IMR-90 (cell line): ENCODE measurements at regions not wholly inside any gene's neighbourhood (a gene's known extent, or its start where the extent isn't known, plus 50 kb on each side); places are given as distances from the start of the nearest gene placed in this dataset.

Experiments
- BHLHE40 ChIP-seq: fragments of 150-350 bp; IDR thresholded peaks from 2 replicates; pipeline ENCODE4 v1.6.1; 2016; ENCODE audit warnings: mild to moderate bottlenecking, low read depth, low read length
- CEBPB ChIP-seq: IDR thresholded peaks from 2 replicates; pipeline ENCODE4 v1.6.1; 2012; ENCODE audit warnings: low read depth, low read length, improper control_type of control experiment
- CHD1 ChIP-seq: IDR thresholded peaks from 2 replicates; pipeline ENCODE4 v1.6.1; 2012; ENCODE audit warnings: low read depth, low read length, improper control_type of control experiment
- CTCF ChIP-seq: conservative IDR thresholded peaks from 2 replicates; pipeline ENCODE4 v1.5.1; 2012; ENCODE audit warnings: mild to moderate bottlenecking, low read depth, low read length, improper control_type of control experiment
- MAFK ChIP-seq: IDR thresholded peaks from 2 replicates; pipeline ENCODE4 v1.6.1; 2012; ENCODE audit warnings: low read depth, low read length, improper control_type of control experiment
- MAZ ChIP-seq: IDR thresholded peaks from 2 replicates; pipeline ENCODE4 v1.6.1; 2012; ENCODE audit warnings: low read depth, mild to moderate bottlenecking, low read length, improper control_type of control experiment, moderate library complexity, borderline replicate concordance
- MXI1 ChIP-seq: IDR thresholded peaks from 2 replicates; pipeline ENCODE4 v1.6.1; 2012; ENCODE audit warnings: low read depth, mild to moderate bottlenecking, low read length, moderate library complexity, borderline replicate concordance
- NFE2L2 ChIP-seq: fragments of 150-350 bp; IDR thresholded peaks from 2 replicates; pipeline ENCODE4 v1.6.1; 2016; ENCODE audit warnings: low read depth, mild to moderate bottlenecking, low read length
- POLR2A ChIP-seq: IDR thresholded peaks from 2 replicates; pipeline ENCODE4 v1.6.1; 2012; ENCODE audit warnings: mild to moderate bottlenecking, low read depth, low read length
- RAD21 ChIP-seq: IDR thresholded peaks from 2 replicates; pipeline ENCODE4 v1.6.1; 2012; ENCODE audit warnings: low read length, improper control_type of control experiment
- RCOR1 ChIP-seq: IDR thresholded peaks from 2 replicates; pipeline ENCODE4 v1.6.1; 2012; ENCODE audit warnings: mild to moderate bottlenecking, low read length, improper control_type of control experiment; ENCODE audit not compliant: insufficient replicate concordance
- SMC3 ChIP-seq: fragments of 150-350 bp; IDR thresholded peaks from 2 replicates; pipeline ENCODE4 v1.6.1; 2016; ENCODE audit warnings: low read depth, mild to moderate bottlenecking, antibody characterized with exemption, low read length, moderate library complexity
- TF ChIP-seq, protein P1 (sequence below): fragments of 150-350 bp; IDR thresholded peaks from 2 replicates; pipeline ENCODE4 v1.6.1; 2017; ENCODE audit warnings: mild to moderate bottlenecking, antibody characterized with exemption, low read length, low read depth

- no peak for TF ChIP-seq CTCF
- TF ChIP-seq RAD21 = no peak
- TF ChIP-seq SMC3 = no peak
- no peak for TF ChIP-seq RCOR1
- no peak for TF ChIP-seq BHLHE40
- TF ChIP-seq POLR2A = no peak
- no peak for TF ChIP-seq MAZ
- no peak for TF ChIP-seq NFE2L2
- TF ChIP-seq CHD1 = no peak
- no peak for TF ChIP-seq MAFK
- TF ChIP-seq, protein P1, sequence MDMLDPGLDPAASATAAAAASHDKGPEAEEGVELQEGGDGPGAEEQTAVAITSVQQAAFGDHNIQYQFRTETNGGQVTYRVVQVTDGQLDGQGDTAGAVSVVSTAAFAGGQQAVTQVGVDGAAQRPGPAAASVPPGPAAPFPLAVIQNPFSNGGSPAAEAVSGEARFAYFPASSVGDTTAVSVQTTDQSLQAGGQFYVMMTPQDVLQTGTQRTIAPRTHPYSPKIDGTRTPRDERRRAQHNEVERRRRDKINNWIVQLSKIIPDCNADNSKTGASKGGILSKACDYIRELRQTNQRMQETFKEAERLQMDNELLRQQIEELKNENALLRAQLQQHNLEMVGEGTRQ = no peak
- TF ChIP-seq MXI1 = no peak
- TF ChIP-seq CEBPB = no peak
These were observed 116.0 kb upstream of the PUDP start for GRCh38 chrX:7263961-7264360.
